CD14-positive monocyte (primary cell): ENCODE measurements at regions not wholly inside any gene's neighbourhood (a gene's known extent, or its start where the extent isn't known, plus 50 kb on each side); places are given as distances from the start of the nearest gene placed in this dataset.

Experiments
- DNase-seq, 3 donors: peaks; one replicate each; pipeline ENCODE4 v3.0.0-alpha.2; 2011 to 2022
- H2AFZ ChIP-seq: 2 replicates; pipeline ENCODE4 v1.6.0; 2012; ENCODE audit warnings: mild to moderate bottlenecking, low read depth, low read length, inconsistent platforms; ENCODE audit not compliant: insufficient read depth, poor library complexity, severe bottlenecking
- H3K27ac ChIP-seq, 2 donors: 1 replicate in 1 of 2; 2 replicates in 1 of 2; pipeline ENCODE4 v1.5.1; 2012 to 2013; ENCODE audit warnings: low read length in 2 of 2, control low read depth in 1 of 2, inconsistent platforms in 1 of 2, low read depth in 1 of 2, mild to moderate bottlenecking in 1 of 2
- H3K27me3 ChIP-seq, 2 donors: one replicate each; pipeline versions ENCODE4 v1.6.0 to v1.6.1; 2011 to 2013; ENCODE audit warnings: low read length in 2 of 2; ENCODE audit not compliant: control insufficient read depth in 2 of 2, insufficient read depth in 2 of 2
- H3K36me3 ChIP-seq, 2 donors: replicated peaks in 1 of 2; 1 replicate in 1 of 2; 2 replicates in 1 of 2; pipeline versions ENCODE4 v1.5.1 to v1.6.1; 2012 to 2013; ENCODE audit warnings: low read length in 2 of 2, control low read depth in 1 of 2, inconsistent platforms in 1 of 2, mild to moderate bottlenecking in 1 of 2; ENCODE audit not compliant: insufficient read depth in 2 of 2, control insufficient read depth in 1 of 2
- H3K4me1 ChIP-seq, 2 donors: 1 replicate in 1 of 2; 2 replicates in 1 of 2; pipeline versions ENCODE4 v1.5.1 to v1.6.1; 2012 to 2013; ENCODE audit warnings: low read length in 2 of 2, control low read depth in 1 of 2, inconsistent platforms in 1 of 2, mild to moderate bottlenecking in 1 of 2, moderate library complexity in 1 of 2; ENCODE audit not compliant: insufficient read depth in 2 of 2, control insufficient read depth in 1 of 2
- H3K4me2 ChIP-seq: replicated peaks from 2 replicates; pipeline ENCODE3; 2012; ENCODE audit warnings: low read length, moderate library complexity, mild to moderate bottlenecking; ENCODE audit not compliant: poor library complexity, severe bottlenecking; ENCODE audit errors: extremely low read depth
- H3K4me3 ChIP-seq, 3 experiments: fragments of 200-600 bp in 1 of 3; sonication (generic) in 1 of 3; replicated peaks in 1 of 3; 1 replicate in 2 of 3; 2 replicates in 1 of 3; pipeline ENCODE4 v1.5.1; 2011 to 2013; ENCODE audit warnings: low read length in 3 of 3, mild to moderate bottlenecking in 3 of 3, control low read depth in 2 of 3, low read depth in 2 of 3, inconsistent platforms in 1 of 3, moderate library complexity in 1 of 3
- H3K79me2 ChIP-seq: 2 replicates; pipeline ENCODE4 v1.6.0; 2012; ENCODE audit warnings: mild to moderate bottlenecking, control low read depth, inconsistent platforms, low read length, moderate library complexity; ENCODE audit not compliant: insufficient read depth
- H3K9ac ChIP-seq: 2 replicates; pipeline ENCODE4 v1.6.0; 2017; ENCODE audit warnings: low read length, mild to moderate bottlenecking; ENCODE audit not compliant: insufficient read depth, poor library complexity, severe bottlenecking
- H3K9me3 ChIP-seq, 2 donors: replicated peaks in 1 of 2; 1 replicate in 1 of 2; 2 replicates in 1 of 2; pipeline versions ENCODE4 v1.5.1 to v1.6.1; 2012 to 2013; ENCODE audit warnings: low read length in 2 of 2, control low read depth in 1 of 2; ENCODE audit not compliant: control insufficient read depth in 1 of 2, insufficient read depth in 1 of 2
- H4K20me1 ChIP-seq: 2 replicates; pipeline ENCODE4 v1.6.0; 2012; ENCODE audit warnings: mild to moderate bottlenecking, low read length, control low read depth, moderate library complexity; ENCODE audit not compliant: insufficient read depth
- H3K27ac Mint-ChIP-seq, 7 donors: one replicate each; pipeline ENCODE4 v1.8.0; 2020; ENCODE audit warnings: mild to moderate bottlenecking in 7 of 7, mixed read lengths in 7 of 7, moderate library complexity in 6 of 7, inconsistent platforms in 2 of 7
- H3K27me3 Mint-ChIP-seq, 3 donors: one replicate each; pipeline ENCODE4 v1.8.0; 2021 to 2022; ENCODE audit warnings: low read depth in 3 of 3, mild to moderate bottlenecking in 3 of 3, mixed read lengths in 3 of 3, moderate library complexity in 3 of 3, inconsistent platforms in 1 of 3
- H3K36me3 Mint-ChIP-seq, 2 donors: one replicate each; pipeline ENCODE4 v1.8.0; 2020; ENCODE audit warnings: mixed read lengths in 2 of 2, inconsistent platforms in 1 of 2, mild to moderate bottlenecking in 1 of 2
- H3K4me1 Mint-ChIP-seq: one replicate; pipeline ENCODE4 v1.8.0; 2020; ENCODE audit warnings: mild to moderate bottlenecking, mixed read lengths
- H3K4me3 Mint-ChIP-seq, 2 donors: one replicate each; pipeline ENCODE4 v1.8.0; 2020; ENCODE audit warnings: mild to moderate bottlenecking in 2 of 2, mixed read lengths in 2 of 2, moderate library complexity in 1 of 2
- H3K9me3 Mint-ChIP-seq, 7 donors: one replicate each; pipeline ENCODE4 v1.8.0; 2020 to 2022; ENCODE audit warnings: mixed read lengths in 7 of 7, mild to moderate bottlenecking in 6 of 7, moderate library complexity in 6 of 7, inconsistent platforms in 2 of 7
- WGBS: methylation state at CpG from one replicate; pipeline ENCODE4 v1.1.5; 2013; ENCODE audit warnings: missing lambda C conversion rate; ENCODE audit not compliant: insufficient coverage; 5-methylcytosine and 5-hydroxymethylcytosine counted together
- intact Hi-C, 2 donors: fragments of 100-400 bp; cut with micrococcal nuclease; formaldehyde crosslinking; loops; one replicate each; pipeline versions ENCODE4 v1.15.0 to v1.15.1; 2023
- TF ChIP-seq, protein P1 (sequence below): fragments of 200-600 bp; IDR thresholded peaks from one replicate; pipeline ENCODE4 v1.8.0; 2022; ENCODE audit warnings: antibody characterized with exemption, mild to moderate bottlenecking

DNA sequence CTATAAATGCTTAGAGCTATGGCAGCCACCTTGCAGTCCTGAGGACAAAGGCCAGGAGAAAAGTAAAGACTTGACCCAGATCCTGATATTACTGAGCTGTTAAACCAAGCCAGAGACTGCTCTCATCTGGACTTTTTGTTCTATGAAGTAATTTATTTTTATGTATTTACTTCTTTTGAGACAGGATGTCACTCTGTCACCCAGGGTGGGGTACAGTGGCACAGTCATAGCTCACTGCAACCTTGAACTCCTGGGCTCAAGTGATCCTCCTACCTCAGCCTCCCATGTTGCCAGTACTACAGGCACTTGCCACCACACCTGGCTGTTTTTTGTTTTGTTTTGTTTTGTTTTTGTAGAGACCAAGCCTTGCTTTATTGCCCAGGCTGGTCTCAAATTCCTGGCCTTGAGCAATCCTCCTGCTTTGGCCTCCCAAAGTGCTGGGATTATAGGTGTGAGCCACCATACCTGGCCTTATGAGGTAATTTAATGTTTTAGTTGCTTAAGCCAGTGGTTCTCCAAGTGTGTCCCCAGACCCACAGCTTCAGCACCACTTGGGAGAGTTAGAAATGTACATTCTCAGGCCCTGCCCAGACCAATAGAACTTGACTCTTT lies 112.1 kb downstream of the COPRS start:
- no peaks in the 10 kb centered on the region for H3K4me1 Mint-ChIP-seq
- no peak overlapping the region for H3K4me3 Mint-ChIP-seq
- peaks cover 0 to 2% (median 1%) of the 10 kb centered on the region in 7 donors for H3K9me3 Mint-ChIP-seq
- no peaks in the 10 kb centered on the region for H3K9me3 ChIP-seq
- no peak overlapping the region for H3K27ac Mint-ChIP-seq
- H3K36me3 ChIP-seq: no peaks in the 10 kb centered on the region
- DNase-seq: no peak
- no peaks in the 10 kb centered on the region for H3K27me3 ChIP-seq
- H3K9ac ChIP-seq: no peak overlapping the region
- intact Hi-C loops: no loop called here
- H3K27me3 Mint-ChIP-seq: peaks cover 4 to 11% (median 7%) of the 10 kb centered on the region in 3 donors
- no peaks in the 10 kb centered on the region for H3K36me3 Mint-ChIP-seq
- no peak overlapping the region for H3K27ac ChIP-seq
- no peaks in the 10 kb centered on the region for H4K20me1 ChIP-seq
- no peak overlapping the region for H3K4me3 ChIP-seq
- no peak overlapping the region for H3K4me2 ChIP-seq
- TF ChIP-seq, protein P1, sequence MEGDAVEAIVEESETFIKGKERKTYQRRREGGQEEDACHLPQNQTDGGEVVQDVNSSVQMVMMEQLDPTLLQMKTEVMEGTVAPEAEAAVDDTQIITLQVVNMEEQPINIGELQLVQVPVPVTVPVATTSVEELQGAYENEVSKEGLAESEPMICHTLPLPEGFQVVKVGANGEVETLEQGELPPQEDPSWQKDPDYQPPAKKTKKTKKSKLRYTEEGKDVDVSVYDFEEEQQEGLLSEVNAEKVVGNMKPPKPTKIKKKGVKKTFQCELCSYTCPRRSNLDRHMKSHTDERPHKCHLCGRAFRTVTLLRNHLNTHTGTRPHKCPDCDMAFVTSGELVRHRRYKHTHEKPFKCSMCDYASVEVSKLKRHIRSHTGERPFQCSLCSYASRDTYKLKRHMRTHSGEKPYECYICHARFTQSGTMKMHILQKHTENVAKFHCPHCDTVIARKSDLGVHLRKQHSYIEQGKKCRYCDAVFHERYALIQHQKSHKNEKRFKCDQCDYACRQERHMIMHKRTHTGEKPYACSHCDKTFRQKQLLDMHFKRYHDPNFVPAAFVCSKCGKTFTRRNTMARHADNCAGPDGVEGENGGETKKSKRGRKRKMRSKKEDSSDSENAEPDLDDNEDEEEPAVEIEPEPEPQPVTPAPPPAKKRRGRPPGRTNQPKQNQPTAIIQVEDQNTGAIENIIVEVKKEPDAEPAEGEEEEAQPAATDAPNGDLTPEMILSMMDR: no peak
- no peak overlapping the region for H2AFZ ChIP-seq
- H3K4me1 ChIP-seq: no peaks in the 10 kb centered on the region
- no peaks in the 10 kb centered on the region for H3K79me2 ChIP-seq

DNA sequence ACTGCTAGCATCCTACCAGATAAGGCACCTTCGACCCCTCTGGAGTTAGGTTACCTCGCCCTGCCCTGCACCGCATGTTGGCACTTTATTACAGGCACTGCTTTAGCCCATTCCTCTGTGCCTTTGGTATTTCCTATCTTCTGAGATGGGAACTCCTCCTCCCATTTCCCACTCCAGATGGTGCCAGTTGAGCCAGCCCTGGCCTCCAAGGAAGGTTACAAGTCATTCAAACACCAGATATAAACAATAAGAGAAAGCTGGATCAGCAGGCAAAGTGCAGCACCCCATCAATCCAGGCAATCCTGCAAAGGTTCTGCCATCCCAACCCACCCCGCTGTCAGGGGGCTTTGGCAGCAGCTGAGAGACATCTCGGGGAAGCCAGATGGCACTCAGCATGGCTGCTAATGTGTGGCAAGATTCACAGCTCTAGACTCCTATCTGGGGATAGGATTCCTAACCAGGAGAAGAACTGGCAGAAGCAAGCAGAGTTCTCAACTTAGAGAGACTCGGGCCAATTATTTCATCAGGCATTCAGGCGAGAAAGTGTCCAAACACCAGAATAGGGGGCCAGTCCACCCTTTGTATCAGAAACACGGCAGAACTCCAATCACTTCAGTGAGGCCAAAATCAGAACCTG lies 113.0 kb downstream of the COPRS start:
- H2AFZ ChIP-seq: no peak overlapping the region
- TF ChIP-seq, protein P1: no peak
- intact Hi-C loops: no loop called here
- no peak overlapping the region for H3K4me3 ChIP-seq
- no peaks in the 10 kb centered on the region for H3K4me1 Mint-ChIP-seq
- no peak overlapping the region for H3K9ac ChIP-seq
- H3K9me3 ChIP-seq: no peaks in the 10 kb centered on the region
- H4K20me1 ChIP-seq: no peaks in the 10 kb centered on the region
- no peak for DNase-seq
- 99% methylated on average over 8 of the region's 8 CpGs for WGBS
- H3K4me1 ChIP-seq: no peaks in the 10 kb centered on the region
- no peaks in the 10 kb centered on the region for H3K79me2 ChIP-seq
- H3K4me2 ChIP-seq: no peak overlapping the region
- H3K27ac ChIP-seq: no peak overlapping the region
- H3K27ac Mint-ChIP-seq: peak overlapping the region in 1 of 7 donors; percentile 54
- peaks cover 4 to 11% (median 7%) of the 10 kb centered on the region in 3 donors for H3K27me3 Mint-ChIP-seq
- peaks cover 0 to 2% (median 1%) of the 10 kb centered on the region in 7 donors for H3K9me3 Mint-ChIP-seq
- no peaks in the 10 kb centered on the region for H3K36me3 ChIP-seq
- H3K4me3 Mint-ChIP-seq: no peak overlapping the region
- no peaks in the 10 kb centered on the region for H3K36me3 Mint-ChIP-seq
- no peaks in the 10 kb centered on the region for H3K27me3 ChIP-seq
